AG09319 (cell line): ENCODE measurements at regions not wholly inside any gene's neighbourhood (a gene's known extent, or its start where the extent isn't known, plus 50 kb on each side); places are given as distances from the start of the nearest gene placed in this dataset.

Source experiments
- DNase-seq: peaks from one replicate; pipeline ENCODE4 v3.0.0-alpha.2; 2010; ENCODE audit warnings: low read depth; ENCODE audit errors: extremely low read depth
- TF ChIP-seq, protein P1 (sequence below): IDR thresholded peaks from 2 replicates; pipeline ENCODE4 v1.5.1; 2011; ENCODE audit warnings: low read depth, mild to moderate bottlenecking, inconsistent platforms, low read length, moderate library complexity

DNA sequence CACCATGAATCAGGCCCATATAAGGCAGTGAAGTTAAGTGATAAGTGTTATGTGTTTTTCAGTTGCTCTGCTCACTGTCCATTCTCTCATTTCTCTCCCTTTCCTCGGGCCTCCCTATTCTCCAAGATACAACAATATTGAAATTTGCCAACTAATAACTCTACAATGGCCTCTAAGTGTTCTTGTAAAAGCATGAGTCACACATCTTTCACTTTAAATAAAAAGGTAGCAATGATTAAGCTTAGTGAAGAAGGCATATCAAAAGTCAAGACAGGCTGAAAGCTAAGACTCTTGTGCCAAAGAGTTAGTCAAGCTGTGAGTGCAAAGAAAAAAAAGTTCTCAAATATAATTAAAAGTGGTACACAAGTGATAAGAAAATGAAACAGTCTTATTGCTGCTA lies 675.4 kb downstream of the OTOL1 start:
- TF ChIP-seq, protein P1, sequence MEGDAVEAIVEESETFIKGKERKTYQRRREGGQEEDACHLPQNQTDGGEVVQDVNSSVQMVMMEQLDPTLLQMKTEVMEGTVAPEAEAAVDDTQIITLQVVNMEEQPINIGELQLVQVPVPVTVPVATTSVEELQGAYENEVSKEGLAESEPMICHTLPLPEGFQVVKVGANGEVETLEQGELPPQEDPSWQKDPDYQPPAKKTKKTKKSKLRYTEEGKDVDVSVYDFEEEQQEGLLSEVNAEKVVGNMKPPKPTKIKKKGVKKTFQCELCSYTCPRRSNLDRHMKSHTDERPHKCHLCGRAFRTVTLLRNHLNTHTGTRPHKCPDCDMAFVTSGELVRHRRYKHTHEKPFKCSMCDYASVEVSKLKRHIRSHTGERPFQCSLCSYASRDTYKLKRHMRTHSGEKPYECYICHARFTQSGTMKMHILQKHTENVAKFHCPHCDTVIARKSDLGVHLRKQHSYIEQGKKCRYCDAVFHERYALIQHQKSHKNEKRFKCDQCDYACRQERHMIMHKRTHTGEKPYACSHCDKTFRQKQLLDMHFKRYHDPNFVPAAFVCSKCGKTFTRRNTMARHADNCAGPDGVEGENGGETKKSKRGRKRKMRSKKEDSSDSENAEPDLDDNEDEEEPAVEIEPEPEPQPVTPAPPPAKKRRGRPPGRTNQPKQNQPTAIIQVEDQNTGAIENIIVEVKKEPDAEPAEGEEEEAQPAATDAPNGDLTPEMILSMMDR = no peak
- DNase-seq = no peak

DNA sequence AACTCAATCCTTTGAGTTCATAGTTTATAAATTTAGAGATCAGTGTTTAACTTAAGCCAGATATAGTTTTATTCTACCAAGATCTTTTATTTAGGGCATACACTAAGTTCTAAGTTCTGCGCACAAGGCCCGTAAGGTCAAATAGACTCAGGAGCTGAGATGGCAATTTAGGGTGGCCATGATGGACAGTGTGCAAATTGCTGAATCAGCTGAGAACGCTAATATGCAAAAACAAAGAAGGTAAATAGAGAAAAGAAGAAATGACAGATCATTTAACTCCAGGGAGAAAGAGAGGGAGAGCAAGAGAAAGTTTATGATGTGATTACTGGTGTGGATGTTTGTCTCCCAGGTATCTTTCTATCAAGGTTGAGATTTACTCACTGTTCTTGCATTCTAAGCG lies 678.5 kb downstream of the OTOL1 start:
- TF ChIP-seq, protein P1 = no peak
- DNase-seq = no peak

DNA sequence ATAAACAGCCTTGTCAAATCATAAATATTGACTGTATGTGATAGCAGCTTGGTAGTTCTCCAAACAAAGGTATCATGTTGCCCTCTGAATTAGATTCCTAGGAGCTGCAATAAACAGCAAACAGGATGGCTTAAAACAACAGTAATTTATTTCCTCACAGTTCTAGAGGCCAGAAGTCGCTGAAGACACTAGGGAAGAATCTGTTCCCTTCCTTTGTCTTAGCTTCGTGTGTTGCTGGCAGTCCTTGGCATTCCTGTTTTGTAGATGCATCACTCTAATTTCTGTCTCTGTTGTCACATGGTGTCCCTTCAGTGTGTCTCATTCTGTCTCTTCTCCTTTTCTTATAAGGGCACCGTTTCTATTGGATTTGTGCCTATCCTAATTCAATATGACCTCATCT lies 679.3 kb downstream of the OTOL1 start:
- TF ChIP-seq, protein P1 = no peak

GRCh38 chr3:162183440-162183839 lies 686.8 kb downstream of the OTOL1 start:
- DNase-seq = no peak
- TF ChIP-seq, protein P1 = no peak

More for the DNA sequence above, 679.3 kb downstream of the OTOL1 start:
- no peak for DNase-seq

GRCh38 chr3:162192340-162193029 lies 695.9 kb downstream of the OTOL1 start:
- TF ChIP-seq, protein P1 = no peak
- DNase-seq = no peak

GRCh38 chr3:162193148-162194095 lies 696.8 kb downstream of the OTOL1 start:
- TF ChIP-seq, protein P1 = no peak
- DNase-seq = no peak

GRCh38 chr3:162195147-162195546 lies 698.5 kb downstream of the OTOL1 start:
- DNase-seq = no peak
- TF ChIP-seq, protein P1 = no peak
